ENCODE measurements at regions not wholly inside any gene's neighbourhood (a gene's known extent, or its start where the extent isn't known, plus 50 kb on each side); places are given as distances from the start of the nearest gene placed in this dataset.

DNA sequence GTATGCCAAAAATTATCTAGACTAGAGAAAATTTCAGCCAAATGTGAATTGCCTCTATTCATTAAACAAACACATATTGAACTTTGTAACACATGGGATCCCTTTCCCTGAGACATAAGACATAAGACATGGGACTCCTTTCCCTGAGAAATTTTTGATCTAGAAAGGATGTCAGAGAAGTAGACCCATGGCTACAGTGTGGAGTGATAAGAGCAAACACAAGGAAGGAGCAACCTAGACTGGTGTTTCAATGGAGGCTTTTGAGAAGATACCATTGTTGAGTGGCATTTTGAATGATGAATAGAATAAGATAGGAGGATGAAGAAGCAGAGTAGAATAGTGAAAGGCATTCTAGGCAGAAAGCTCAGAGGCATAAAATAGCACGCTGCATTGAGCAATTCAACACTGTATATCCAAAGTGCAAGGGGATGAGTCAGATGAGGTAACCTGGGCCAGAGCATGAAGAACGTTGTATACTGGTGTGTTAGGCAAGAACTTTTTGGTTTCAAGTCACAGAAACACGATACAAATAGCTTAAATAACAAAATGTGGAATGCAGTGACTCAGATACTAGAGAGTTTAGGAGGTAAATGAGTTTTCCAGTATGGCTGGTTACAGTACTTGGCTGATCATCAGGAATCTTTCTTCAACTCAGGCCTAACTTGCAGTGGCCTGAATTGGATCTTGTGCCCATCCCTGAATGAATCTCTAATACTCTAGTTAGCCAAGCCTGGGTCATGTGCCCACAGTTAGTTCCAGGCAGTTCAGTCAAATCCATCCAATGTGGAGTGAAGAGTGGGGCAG is 129.8 kb upstream of the TANK start:
- no peaks in the 10 kb centered on the region for H3K27me3 ChIP-seq
- no peak for TF ChIP-seq Cebpa-rat (IDR thresholded peaks at IDR 0.05)
- no peaks in the 10 kb centered on the region for H3K36me3 ChIP-seq
- H3K4me1 ChIP-seq: no peaks in the 10 kb centered on the region
- H3K4me3 ChIP-seq: no peak overlapping the region
- no peak overlapping the region for H3K9ac ChIP-seq
- H3K9me3 ChIP-seq (replicated peaks in 1 of 11): peaks cover 0 to 3% (median 0%) of the 10 kb centered on the region in 11 experiments; a peak in 4 of 22 replicates
- H4K20me1 ChIP-seq: no peaks in the 10 kb centered on the region
- no peak overlapping the region for H3K4me2 ChIP-seq
- no peak overlapping the region for H3K27ac ChIP-seq

DNA sequence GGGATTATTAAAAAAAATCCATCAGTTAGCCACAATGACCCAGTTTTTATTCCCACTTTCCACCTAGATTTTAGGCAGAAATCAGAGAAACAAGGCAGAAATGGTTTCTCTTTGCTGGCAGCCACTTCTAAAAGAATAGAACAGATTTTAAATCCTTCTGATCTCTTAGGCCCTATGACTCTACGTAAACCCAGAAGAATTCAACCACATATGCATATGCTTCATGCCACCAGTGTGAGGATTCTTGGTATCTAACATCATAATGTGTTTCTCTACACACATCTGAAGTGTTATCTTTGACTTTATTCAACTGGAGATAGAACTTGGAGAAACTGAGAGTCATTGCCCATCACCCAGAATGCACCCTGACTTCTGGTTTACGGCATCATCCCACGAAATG is 128.7 kb upstream of the TANK start:
- H4K20me1 ChIP-seq: no peaks in the 10 kb centered on the region
- no peak for TF ChIP-seq Cebpa-rat (IDR thresholded peaks at IDR 0.05)
- no peaks in the 10 kb centered on the region for H3K36me3 ChIP-seq
- peaks cover 0 to 6% (median 0%) of the 10 kb centered on the region in 11 experiments; a peak in 4 of 22 replicates for H3K9me3 ChIP-seq (replicated peaks in 1 of 11)
- no peak overlapping the region for H3K4me2 ChIP-seq
- H3K4me3 ChIP-seq: no peak overlapping the region
- H3K4me1 ChIP-seq: no peaks in the 10 kb centered on the region
- no peak overlapping the region for H3K9ac ChIP-seq
- H3K27ac ChIP-seq: no peak overlapping the region
- H3K27me3 ChIP-seq: no peaks in the 10 kb centered on the region

DNA sequence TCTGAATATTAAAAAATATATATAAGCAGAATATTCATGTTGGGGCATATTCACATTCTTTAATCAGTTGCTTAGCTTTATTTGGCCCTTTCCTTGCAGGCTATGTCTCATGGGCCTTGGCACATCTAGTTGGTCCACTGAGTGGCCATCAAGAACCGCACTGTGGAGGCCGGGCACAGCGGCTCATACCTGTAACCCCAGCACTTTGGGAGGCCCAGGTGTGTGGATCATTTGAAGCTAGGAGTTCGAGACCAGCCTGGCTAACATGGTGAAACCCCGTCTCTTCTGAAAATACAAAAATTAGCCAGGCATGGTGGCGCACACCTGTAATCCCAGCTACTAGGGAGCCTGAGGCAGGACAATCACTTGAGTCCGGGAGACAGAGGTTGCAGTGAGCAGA is 127.6 kb upstream of the TANK start:
- Histone ChIP-seq H3K4me3 (no peak overlapping the region), H3K4me1 (no peaks in the 10 kb centered on the region), H3K36me3 (no peaks in the 10 kb centered on the region), H3K27ac (no peak overlapping the region), H4K20me1 (no peaks in the 10 kb centered on the region), H3K27me3 (no peaks in the 10 kb centered on the region), H3K9me3 (replicated peaks in 1 of 11) (peaks cover 0 to 6% (median 0%) of the 10 kb centered on the region in 11 experiments; a peak in 4 of 22 replicates), H3K9ac (no peak overlapping the region), H3K4me2 (no peak overlapping the region)
- TF ChIP-seq Cebpa-rat (IDR thresholded peaks at IDR 0.05): no peak

DNA sequence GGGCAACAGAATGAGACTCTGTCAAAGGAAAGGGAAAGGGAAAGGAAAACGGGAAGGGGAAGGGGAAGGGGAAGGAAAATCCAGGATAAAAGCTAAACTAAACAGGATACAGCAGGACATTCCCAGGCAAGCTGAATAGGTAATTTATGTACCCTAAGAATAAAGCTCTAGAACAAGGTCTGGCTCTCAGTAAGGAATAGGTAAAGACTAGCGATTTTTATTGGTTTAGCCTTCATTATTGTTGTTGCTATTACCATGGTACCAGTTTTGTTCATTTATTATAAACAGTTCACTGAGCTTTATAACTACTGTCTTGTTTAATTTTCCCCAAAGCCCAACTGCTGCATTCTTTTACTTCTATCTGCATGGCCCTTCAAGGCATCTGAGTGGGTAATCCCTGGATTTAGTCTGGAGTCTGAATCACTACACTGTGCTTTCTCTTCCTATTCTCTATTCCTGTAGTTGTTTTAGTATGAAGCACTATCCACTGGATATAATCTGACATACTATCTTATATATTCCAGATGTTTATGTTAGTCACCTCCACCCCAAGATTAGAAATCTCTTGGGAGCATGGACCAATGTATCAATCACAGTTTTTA is 127.1 kb upstream of the TANK start:
- H3K27me3 ChIP-seq: no peaks in the 10 kb centered on the region
- peaks cover 0 to 6% (median 0%) of the 10 kb centered on the region in 11 experiments; a peak in 4 of 22 replicates for H3K9me3 ChIP-seq (replicated peaks in 1 of 11)
- H3K27ac ChIP-seq: no peak overlapping the region
- no peaks in the 10 kb centered on the region for H3K4me1 ChIP-seq
- no peak for TF ChIP-seq Cebpa-rat (IDR thresholded peaks at IDR 0.05)
- H3K4me2 ChIP-seq: no peak overlapping the region
- no peaks in the 10 kb centered on the region for H3K36me3 ChIP-seq
- no peak overlapping the region for H3K4me3 ChIP-seq
- H3K9ac ChIP-seq: no peak overlapping the region
- no peaks in the 10 kb centered on the region for H4K20me1 ChIP-seq

DNA sequence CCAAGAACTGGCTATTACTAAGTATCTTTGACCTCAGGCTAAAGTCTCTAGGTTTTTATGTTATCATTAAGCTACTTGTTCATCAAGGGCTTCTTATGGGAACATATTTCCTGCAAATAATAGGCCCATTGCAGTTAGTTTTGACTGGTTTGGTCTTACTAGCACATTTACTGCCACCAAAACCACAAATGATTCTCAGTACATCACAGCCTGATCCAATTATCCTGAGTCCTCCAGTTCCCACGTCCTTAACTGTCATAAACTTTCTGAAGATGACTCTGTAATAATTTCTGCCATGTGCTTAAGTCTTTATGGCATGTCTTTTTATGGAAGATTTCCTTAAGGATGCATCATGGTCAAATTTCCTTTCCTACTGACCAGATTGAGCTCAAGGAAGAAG is 123.3 kb upstream of the TANK start:
- TF ChIP-seq Cebpa-rat (IDR thresholded peaks at IDR 0.05): no peak
- Histone ChIP-seq H3K9ac (no peak overlapping the region), H3K27me3 (no peaks in the 10 kb centered on the region), H3K4me1 (no peaks in the 10 kb centered on the region), H3K27ac (no peak overlapping the region), H3K36me3 (no peaks in the 10 kb centered on the region), H3K4me3 (no peak overlapping the region), H4K20me1 (no peaks in the 10 kb centered on the region), H3K4me2 (no peak overlapping the region), H3K9me3 (replicated peaks in 1 of 11) (peaks cover 0 to 6% (median 0%) of the 10 kb centered on the region in 11 experiments; a peak in 4 of 22 replicates)

DNA sequence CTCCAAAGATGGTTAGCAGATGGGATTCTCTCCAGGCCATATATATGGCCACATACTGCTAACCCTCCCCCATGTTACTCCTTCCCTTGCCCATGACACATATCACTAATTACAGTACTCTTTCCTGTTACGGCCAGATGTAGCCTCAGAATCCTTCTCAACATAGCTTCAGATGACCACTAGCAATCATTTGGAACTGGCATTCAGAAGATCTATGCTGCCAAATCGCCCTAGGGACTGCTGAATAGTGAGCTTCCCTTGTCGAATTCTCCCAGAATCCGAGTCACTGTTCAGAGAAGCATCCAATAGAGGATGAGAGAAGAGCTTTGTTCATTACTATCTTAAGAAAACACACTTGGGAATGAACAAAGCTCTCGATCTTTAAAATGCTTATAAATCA is 121.2 kb upstream of the TANK start:
- H4K20me1 ChIP-seq: no peaks in the 10 kb centered on the region
- no peak overlapping the region for H3K27ac ChIP-seq
- no peaks in the 10 kb centered on the region for H3K27me3 ChIP-seq
- H3K4me1 ChIP-seq: no peaks in the 10 kb centered on the region
- H3K9ac ChIP-seq: no peak overlapping the region
- no peak overlapping the region for H3K4me3 ChIP-seq
- no peak for TF ChIP-seq Cebpa-rat (IDR thresholded peaks at IDR 0.05)
- H3K9me3 ChIP-seq (replicated peaks in 1 of 11): peaks cover 0 to 6% (median 0%) of the 10 kb centered on the region in 11 experiments; a peak in 4 of 22 replicates
- H3K36me3 ChIP-seq: no peaks in the 10 kb centered on the region
- no peak overlapping the region for H3K4me2 ChIP-seq

DNA sequence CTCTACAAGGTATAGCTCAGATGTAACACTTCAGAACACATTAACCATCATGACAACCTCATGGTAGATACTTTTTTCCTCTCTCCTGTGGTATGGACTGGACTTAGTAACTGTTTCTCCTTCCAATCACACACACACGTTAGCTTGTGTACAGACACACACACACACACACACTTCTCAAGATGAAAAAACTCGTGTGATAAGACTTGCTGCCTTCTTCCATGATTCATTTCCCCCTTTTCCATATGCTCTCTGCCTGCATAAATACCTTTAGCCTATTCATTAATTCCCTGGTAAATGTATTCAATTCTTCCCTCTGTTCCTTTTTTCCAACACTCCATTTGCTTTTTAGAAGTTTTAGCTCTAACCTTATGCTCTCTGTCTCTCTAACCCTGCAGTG is 118.9 kb upstream of the TANK start:
- H3K27me3 ChIP-seq: no peaks in the 10 kb centered on the region
- H3K36me3 ChIP-seq: no peaks in the 10 kb centered on the region
- H3K27ac ChIP-seq: no peak overlapping the region
- no peak overlapping the region for H3K9ac ChIP-seq
- H3K9me3 ChIP-seq (replicated peaks in 1 of 11): no peaks in the 10 kb centered on the region
- H3K4me2 ChIP-seq: no peak overlapping the region
- H3K4me3 ChIP-seq: no peak overlapping the region
- TF ChIP-seq Cebpa-rat (IDR thresholded peaks at IDR 0.05): no peak
- no peaks in the 10 kb centered on the region for H4K20me1 ChIP-seq
- no peaks in the 10 kb centered on the region for H3K4me1 ChIP-seq

DNA sequence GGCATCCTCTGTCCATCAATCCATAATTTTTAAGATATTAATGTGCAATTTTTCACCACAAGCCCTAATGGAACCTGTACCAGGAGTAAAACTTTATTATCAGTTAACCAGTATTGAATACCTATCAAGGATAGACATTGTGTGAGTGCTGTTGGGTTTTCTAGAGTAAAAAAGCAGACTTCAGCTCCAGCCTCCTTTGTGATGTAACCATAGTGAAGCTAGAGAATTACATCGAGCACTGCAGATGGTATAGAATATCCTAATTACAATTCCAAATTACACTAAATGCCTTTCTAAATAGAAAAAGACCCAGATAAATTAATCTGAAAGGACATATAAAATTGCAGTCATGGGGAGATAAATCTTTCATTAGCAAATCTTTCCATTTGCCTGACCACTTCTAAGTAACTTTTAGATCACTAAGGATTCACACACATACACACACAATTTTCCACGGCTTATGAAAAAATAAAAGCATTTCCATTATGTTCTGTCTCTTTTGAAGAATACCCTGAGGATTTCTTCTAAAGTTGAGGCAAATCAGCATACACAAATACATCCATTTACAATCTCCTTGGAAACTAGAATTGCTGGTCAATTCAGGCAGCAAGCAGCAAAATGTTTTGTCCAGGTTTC is 117.1 kb upstream of the TANK start:
- H3K4me1 ChIP-seq: no peaks in the 10 kb centered on the region
- no peak overlapping the region for H3K9ac ChIP-seq
- H3K9me3 ChIP-seq (replicated peaks in 1 of 11): no peaks in the 10 kb centered on the region
- H3K27ac ChIP-seq: no peak overlapping the region
- no peaks in the 10 kb centered on the region for H3K27me3 ChIP-seq
- no peaks in the 10 kb centered on the region for H4K20me1 ChIP-seq
- no peak overlapping the region for H3K4me2 ChIP-seq
- TF ChIP-seq Cebpa-rat (IDR thresholded peaks at IDR 0.05): no peak
- no peaks in the 10 kb centered on the region for H3K36me3 ChIP-seq
- H3K4me3 ChIP-seq: no peak overlapping the region

DNA sequence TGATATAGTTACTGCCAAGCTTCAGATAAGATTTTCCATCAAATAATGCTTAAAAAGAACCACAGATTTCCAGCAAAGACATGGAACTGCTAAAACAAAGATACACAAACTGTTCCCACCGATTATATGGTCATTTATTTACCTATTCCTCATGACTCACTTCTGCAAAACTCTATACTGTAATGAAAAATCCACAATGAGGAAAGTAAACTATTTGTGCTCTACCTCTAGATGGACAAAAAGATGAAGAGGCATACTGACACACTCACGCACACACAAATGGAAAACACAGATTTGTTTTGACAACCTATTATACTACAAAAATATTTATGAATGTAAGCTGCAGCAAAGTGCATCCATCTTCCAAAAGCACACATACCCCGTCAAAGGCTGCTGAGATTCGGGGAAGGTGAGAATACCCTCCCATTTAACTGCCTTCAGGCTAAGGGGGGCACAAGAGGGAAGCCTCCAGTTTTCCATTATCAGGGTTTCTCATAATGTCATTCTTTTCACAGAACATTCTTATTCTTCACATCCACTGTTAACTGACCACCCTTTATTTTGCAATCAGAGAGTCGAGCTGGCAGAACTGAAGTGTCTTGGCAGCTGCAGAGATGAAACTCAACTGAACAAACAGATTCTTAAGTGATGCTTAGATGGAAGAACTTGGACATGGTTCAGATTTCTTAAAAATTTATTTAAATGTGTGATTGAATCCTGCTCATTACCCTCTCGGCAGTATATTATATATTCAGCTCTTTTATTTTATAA is 115.9 kb upstream of the TANK start:
- Histone ChIP-seq H3K36me3 (no peaks in the 10 kb centered on the region), H3K9ac (no peak overlapping the region), H3K4me3 (no peak overlapping the region), H4K20me1 (no peaks in the 10 kb centered on the region), H3K27me3 (no peaks in the 10 kb centered on the region), H3K4me2 (no peak overlapping the region), H3K9me3 (replicated peaks in 1 of 11) (no peaks in the 10 kb centered on the region), H3K27ac (no peak overlapping the region), H3K4me1 (no peaks in the 10 kb centered on the region)
- TF ChIP-seq Cebpa-rat (IDR thresholded peaks at IDR 0.05): no peak

Data from BLaER1 treated with 17β-estradiol and CSF1 and Interleukin-3, amounts not matched to agents 10 nM and 100 nM (cell line).